ENCODE measurements at regions not wholly inside any gene's neighbourhood (a gene's known extent, or its start where the extent isn't known, plus 50 kb on each side); places are given as distances from the start of the nearest gene placed in this dataset.

DNA sequence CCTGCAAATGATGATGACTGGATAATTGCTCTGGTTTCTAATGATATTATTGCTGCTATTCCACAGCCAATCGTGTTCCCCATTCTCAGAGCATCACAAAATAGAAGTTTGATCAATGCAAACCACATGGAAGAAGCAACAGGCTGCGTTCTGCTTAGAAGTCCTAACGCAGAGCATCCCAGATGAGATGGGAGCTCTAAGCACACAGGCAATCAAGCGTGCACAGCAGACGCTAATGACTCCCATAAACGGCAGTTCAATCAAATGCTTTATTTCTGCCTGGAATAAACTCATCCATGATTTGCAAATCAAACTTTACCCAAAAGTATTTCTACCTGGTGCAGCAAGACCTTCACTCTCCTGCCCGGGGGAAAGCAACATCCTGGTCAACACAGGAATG, 304.2 kb downstream of the FBXO15 start:
- TF ChIP-seq, protein P1, sequence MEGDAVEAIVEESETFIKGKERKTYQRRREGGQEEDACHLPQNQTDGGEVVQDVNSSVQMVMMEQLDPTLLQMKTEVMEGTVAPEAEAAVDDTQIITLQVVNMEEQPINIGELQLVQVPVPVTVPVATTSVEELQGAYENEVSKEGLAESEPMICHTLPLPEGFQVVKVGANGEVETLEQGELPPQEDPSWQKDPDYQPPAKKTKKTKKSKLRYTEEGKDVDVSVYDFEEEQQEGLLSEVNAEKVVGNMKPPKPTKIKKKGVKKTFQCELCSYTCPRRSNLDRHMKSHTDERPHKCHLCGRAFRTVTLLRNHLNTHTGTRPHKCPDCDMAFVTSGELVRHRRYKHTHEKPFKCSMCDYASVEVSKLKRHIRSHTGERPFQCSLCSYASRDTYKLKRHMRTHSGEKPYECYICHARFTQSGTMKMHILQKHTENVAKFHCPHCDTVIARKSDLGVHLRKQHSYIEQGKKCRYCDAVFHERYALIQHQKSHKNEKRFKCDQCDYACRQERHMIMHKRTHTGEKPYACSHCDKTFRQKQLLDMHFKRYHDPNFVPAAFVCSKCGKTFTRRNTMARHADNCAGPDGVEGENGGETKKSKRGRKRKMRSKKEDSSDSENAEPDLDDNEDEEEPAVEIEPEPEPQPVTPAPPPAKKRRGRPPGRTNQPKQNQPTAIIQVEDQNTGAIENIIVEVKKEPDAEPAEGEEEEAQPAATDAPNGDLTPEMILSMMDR (conservative IDR thresholded peaks at IDR 0.05): no peak
- no peak for TF ChIP-seq ZFX (IDR thresholded peaks at IDR 0.05)

Measured in C4-2B (cell line).